Activated T-helper 9 cell treated with anti-CD3 and anti-CD28 coated beads, Interleukin-2, amount 50 U/mL, for 16 hours (primary cell): ENCODE measurements at regions not wholly inside any gene's neighbourhood (a gene's known extent, or its start where the extent isn't known, plus 50 kb on each side); places are given as distances from the start of the nearest gene placed in this dataset.
"Not testable (repeated sequence)": the region's sequence is repeated elsewhere in the genome, so short reads cannot be mapped to it uniquely, and the experiment has no call there.

Experiments used
- DNase-seq: peaks from one replicate; pipeline ENCODE4 v3.0.0-alpha.2; 2020; ENCODE audit warnings: low read depth

DNA sequence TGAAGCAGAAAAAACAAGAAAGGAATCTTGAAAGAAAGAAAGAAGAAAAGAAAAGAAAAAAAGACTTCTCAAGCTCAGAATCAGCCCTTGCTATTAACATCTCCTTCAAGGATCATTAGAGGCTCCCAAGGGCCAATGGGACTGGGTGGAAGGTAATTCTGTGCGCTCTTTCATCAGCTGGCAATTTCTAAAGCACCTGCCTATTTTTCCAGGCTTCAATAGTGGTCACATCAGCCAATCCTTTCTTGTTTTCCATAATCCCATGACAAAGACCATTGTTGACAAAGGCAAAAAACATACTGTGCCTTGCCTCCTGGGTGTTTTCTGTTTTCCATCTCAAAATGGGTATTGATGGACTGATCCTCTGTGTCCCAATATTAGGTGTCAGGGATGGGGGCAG, 88.2 kb upstream of the TSC22D1 start:
- DNase-seq = no peak

DNA sequence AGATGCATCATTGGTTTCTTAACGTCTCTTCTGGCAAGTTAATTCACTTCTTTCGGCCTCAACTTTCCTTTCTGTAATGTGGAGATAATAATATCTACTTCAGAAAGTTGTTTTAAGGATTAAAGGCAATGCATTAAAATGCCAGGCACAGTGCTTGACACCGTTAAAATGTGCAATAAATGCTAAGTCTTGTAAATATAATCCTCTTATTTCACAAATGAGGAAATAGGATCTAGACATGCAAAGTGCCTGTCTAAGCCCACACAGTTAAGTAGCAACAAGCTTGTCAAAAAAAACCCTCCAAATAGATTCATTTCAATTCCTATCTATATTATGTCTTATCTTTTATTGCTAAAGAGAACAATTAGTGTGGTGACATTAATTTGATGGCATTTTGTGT, 86.4 kb upstream of the TSC22D1 start:
- no peak for DNase-seq

DNA sequence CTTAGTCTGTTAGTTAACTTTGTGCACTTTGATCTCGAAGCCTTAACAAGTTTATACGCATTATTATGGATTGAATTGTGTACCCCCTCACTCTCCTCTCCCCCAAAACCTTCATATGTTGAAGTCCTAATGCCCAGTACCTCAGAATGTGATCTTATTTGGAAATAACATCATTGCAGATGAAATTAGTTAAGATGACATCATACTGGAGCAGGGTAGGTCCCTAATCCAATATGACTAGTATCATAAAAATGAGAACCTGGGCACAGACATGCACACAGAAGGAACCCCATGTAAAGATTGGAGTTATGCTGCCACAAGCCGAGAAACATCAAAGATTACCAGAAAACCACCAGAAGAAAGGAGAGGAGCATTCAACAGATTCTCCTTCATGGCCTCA, 85.8 kb upstream of the TSC22D1 start:
- DNase-seq = no peak

DNA sequence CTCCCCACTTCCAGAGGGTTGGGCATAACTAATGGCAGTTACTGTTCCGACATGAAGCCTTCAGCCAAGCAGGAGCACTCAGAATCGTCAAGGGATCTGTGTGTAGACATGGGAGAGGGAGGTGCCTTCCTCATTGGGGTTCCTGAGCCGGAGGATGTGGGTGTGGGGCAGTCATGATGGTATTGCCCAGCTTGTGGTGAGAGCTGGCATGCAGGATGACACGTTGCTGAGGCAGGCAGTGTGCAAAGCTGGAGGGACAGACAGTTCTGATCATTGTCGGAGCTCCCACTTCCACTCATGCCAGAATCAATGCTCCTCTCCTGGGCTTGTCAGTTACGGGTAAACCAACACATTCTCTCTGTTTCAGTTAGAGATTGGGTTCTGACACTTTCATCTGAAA, 83.9 kb upstream of the TSC22D1 start:
- no peak for DNase-seq

DNA sequence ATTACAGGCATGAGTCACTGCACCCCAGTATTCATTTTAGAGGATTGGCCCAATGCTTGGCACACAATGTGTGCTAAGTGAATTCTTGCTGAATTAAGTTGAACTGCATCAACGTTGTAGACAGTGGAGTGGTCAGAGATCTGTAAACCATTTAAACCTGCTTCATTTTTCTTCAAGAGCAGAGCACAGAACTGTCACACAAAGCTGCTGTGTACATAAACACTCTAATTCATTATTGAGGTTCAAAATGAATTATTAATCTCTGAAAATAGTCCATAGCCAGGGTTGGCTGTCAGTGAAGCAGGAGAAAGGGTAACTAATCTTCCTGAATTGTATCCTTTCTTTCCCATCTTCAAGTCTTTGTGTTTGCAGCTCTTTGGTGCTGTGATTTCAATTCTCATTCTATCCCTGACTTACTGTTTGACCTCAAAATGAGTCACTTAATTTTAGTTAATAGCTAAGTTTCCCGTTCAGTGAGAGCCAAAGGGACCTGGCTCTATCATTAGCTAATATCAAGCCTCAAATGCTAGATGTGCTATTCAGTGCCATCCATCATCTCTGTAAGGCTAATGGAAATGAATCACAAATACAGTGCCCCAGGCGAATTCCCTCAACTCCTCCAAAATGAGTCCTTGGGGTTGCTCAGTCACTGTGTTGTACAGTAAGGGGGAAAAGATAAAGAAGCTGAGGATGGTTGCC, 77.0 kb upstream of the TSC22D1 start:
- DNase-seq = no peak

DNA sequence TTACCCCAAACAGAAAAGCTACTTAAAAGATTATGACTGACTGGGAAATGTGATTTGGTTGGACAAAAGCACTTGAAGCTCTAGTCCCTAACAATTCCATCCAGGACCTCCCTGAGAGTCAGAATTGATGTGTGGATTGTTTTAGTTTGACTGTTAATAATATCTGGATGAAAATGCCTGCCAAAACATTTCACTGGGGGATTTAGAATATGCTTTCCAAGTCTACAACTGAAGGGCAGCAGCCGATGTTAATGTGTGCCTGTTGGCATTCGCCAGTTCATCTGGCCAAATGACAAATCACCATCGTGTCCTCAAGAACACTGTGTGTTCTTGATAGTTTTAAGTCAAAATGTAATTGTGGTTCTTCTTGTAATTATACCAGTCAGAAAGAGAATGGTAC, 76.0 kb upstream of the TSC22D1 start:
- DNase-seq = no peak

DNA sequence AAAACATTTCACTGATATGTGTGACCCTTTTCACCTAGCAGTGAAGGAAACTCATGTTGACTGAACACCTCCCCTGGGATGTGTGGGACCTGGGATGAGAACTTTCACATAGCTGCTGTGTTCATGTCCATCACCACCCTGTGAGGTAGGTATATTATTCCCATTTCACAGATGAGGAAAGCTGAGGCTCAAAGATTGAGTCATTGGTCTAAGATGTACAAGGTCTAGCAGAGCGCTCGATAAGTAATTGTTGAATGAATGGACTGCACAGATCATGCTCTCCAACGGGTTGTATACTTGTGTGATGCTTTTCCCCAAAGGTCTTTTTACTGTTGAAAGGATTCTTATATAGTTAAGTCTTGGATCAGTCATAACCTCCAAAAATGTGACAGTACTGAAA, 75.6 kb upstream of the TSC22D1 start:
- DNase-seq = no peak

DNA sequence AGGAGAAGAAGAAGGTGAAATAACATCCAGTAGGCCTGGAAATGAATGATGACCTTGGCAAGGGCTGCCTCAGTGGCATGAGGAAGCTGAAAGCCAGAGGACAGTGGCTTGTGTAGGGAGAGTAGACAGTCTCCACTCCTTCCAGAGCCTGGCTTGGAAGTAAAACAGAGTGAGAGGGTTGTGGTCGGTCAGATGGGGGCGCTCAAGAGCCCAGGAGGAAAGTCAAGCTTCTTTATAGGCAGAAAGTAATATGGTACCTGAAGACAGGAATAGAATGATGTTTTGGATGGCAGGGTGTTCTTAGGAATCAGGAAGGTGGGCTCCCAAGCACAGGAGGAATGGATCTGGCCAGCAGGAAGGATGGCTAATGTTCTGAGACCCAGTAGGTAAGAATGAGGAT, 75.1 kb upstream of the TSC22D1 start:
- no peak for DNase-seq

DNA sequence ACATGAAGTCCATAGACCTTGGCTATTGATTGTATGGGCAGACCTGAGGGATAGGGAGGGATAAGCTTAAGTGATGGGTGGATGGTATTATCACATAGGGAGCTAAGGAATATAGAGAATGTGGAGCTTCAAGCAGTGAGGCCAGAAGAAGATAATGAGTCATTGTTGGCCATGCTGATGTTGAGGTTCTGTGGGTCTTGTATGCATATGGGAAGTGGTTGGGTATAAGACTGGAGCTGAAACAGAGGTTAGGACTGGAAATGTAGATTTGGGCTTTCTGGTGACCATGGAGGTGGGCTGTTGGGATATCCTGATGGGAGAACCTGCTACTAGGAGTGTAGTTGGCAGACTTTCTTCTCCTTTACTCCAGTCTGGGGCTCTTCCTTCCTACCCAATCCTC, 73.7 kb upstream of the TSC22D1 start:
- no peak for DNase-seq

DNA sequence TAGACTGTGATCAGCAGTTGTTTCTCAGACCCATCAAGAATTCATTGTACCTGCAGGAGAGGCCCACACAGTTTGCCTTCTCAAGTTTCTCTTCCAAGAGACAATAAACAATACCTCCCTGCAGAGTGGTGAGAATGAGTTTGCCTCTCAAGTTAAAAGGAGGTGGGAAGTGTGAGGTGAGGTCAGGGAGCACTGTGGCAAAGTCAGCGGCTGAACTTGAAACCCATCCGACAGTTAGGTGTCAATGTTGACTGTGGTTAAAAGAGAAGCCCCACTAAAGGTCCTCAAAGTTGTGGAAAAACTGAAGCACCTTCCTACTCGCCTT, 72.9 kb upstream of the TSC22D1 start:
- no peak for DNase-seq

DNA sequence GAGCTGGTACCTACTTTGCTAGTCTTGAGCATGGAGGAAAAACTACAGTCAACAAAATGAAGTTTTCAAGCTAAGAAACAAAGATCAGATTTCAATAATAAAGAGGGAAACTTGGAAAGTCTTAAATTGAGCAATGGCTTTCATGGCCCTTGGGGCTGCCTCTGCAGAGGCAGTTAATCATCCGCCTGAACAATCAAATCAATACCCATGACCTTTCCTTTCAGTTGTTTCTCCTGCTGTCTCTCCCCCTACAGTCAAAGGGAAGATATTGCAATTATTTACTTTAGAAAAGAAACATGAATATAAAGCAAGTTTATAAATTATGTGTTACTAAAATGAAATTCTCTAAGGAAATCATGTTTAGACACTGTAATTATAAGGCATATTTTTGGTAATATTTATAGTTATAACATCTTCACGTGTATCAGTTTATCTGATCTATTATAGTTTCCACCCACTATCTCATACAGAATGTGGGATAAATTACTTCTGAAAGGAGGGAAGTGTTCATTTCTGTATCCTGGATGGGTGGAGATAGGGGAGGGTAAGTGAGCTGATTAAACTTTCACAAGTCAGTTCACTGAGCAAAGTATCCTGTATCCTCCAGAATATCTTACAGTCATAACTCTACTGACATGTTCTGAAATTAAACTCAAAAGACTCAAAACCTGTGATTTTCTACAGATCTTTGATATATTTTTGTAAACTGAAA, 72.4 kb upstream of the TSC22D1 start:
- no peak for DNase-seq

DNA sequence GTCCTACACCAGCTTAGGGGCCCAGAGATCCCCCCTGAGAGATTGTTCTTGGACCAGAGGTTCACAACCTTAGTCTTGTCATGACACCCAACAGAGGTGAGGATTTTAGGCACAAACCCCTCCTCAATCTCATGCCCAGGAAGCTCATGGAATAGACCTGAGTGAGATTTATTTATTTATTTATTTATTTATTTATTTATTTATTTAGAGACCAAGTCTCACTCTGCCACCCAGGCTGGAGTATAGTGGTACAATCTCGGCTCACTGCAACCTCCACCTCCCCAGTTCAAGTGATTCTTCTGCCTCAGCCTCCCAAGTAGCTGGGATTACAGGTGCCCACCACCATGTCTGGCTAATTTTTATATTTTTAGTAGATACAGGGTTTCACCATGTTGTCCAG, 71.4 kb upstream of the TSC22D1 start:
- DNase-seq = not testable (repeated sequence)

DNA sequence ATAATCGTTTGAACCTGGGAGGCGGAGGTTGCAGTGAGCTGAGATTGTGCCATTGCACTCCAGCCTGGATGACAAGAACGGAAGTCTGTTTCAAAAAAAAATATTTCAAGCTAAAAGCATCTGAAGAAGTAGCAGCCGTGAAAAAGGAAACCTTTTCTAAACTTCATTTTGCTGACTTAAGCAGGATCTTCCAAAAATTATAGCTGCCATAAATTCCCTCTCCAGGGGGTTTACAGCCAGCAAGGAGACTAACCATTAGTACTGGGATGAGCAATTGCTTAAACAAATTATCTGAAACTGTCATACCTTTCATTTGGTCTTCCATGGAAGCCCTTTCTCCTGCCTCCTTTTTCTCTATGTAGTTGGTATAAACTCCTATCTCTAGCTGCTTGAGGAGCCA, 69.9 kb upstream of the TSC22D1 start:
- DNase-seq = no peak

DNA sequence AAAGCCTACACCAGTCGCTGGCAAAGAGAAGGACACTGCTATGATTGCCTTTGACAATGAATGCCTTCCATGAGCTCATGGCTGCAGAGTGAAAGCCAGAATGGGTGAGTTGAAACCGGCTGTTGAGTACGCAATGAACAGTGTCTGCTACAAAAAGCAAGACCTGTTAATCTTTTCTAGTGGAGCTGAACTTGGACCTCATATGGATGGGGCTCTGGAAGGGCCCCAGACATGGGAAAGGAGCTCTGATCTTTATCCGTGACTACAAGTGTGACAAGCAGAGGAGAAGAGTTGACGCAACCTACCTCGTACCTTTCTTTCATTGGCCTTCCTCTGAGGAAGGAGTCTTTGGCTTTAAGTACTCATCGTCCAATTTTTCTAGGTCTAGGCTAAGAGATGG, 67.1 kb upstream of the TSC22D1 start:
- DNase-seq = no peak

DNA sequence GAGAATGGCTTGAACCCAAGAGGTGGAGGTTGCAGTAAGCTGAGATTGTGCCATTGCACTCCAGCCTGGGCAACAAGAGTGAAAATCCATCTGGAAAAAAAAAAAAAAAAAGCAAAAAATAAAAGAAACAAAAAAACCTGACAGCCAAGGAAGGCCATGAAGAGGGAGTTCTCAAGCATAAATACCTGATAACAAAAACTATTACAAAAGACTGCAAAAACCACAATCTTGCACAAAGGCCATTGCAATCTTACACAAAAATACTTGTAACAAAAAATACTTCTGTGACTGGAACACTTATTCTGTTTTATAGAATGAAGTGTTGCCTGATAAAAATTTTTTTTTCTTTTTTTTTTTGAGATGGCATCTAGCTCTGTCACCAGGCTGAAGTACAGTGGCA, 61.5 kb upstream of the TSC22D1 start:
- DNase-seq = no peak

DNA sequence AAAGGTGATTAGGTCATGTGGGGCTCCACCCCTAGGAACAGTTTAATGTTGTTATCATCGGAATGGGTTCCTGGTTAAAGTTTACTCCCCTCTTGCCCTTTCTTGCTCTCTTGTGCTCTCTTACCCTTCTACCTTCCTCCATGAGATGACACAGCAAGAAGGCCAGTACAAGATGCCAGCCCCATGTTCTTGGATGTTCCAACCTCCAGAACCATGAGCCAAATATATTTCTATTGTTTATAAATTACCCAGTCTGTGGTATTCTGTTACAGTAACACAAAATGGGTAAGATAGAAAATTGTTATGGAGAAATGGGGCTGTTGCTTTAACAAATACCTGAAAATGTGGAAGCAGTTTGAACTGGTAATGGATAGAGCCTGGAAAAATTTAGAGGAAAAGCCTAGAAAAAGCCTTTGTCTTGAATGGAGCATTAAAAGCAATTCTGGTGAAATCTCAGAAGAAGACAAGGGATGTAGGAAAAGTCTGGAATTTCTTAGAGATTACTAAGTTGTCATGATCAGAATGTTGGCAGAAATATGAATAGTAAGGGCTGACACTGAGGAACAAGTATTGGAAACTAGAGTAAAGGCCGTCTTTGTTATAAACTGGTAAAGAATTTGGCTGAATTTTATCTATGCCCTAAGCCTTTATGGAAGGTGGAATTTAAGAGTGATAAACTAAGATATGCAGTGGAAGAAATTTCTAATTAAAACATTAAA, 53.5 kb upstream of the TSC22D1 start:
- DNase-seq = no peak

DNA sequence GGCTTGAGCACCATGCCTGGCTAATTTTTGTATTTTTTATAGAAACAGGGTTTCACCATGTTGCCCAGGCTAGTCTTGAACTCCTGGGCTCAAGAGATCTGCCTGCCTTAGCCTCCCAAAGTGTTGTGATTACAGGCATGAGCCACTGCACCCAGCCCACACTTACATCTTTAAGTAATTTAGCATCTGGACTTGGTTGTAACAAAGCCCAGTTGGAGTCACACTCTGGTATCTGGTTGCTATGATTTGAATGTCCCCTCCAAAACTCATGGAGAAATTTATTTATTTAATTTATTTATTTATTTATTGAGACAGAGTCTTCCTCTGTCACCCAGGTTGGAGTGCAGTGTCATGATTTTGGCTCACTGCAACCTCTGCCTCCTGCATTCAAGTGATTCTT, 52.7 kb upstream of the TSC22D1 start:
- DNase-seq = not testable (repeated sequence)

DNA sequence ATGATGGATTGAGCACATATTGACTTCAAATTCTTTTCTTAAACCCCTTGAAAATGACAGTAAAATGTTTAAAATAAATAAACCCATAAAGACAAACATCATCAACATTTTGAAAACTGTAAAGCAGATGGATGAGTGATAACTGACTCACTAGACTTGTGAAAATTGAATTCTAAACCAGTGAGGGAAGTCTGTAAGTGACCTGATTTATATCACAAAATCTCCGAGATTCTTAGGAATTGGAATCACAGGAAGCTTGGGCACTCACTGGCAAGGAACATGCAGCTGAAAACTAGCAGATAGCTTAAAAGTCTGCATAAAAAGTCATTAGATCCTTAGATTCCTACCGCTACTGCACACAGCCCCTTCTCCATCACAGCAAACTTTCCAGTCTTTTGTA, 51.3 kb upstream of the TSC22D1 start:
- DNase-seq = no peak

DNA sequence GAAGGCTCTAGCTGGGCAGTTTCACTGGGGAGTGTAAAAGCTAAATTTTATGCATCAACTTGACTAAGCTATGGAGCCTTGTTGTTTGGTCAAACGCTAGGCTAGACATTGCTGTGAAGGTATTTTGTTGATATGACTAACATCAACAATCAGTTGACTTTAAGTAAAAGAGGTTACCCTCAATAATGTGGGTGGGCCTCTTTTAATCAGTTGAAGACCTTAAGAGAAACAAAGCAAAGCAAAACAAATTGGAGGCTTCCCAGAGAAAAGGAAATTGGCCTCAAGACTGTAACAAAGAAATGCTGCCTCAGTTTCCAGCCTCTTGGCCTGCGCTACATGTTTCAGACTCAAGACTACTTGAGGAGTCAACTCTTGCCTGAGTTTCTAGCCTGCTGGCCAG, 50.0 kb upstream of the TSC22D1 start:
- no peak for DNase-seq
